ENCODE measurements at regions not wholly inside any gene's neighbourhood (a gene's known extent, or its start where the extent isn't known, plus 50 kb on each side); places are given as distances from the start of the nearest gene placed in this dataset.

- Mint-ChIP-seq H3K4me1 (ENCODE audit: low read depth) (peaks cover 9% of the 10 kb centered on the region), H3K27ac (ENCODE audit: unreplicated experiment) (no peak overlapping the region)
Measured at GRCh38 chr9:653856-654387, 187.6 kb upstream of the DMRT1 start.

GRCh38 chr9:655875-656274 lies 185.6 kb upstream of the DMRT1 start:
- H3K4me1 Mint-ChIP-seq (ENCODE audit: low read depth): peaks cover 5% of the 10 kb centered on the region
- no peaks in the 10 kb centered on the region for H3K36me3 Mint-ChIP-seq (ENCODE audit: low read depth)
- H3K27me3 Mint-ChIP-seq (ENCODE audit: low read depth): no peaks in the 10 kb centered on the region
- no peaks in the 10 kb centered on the region for H3K9me3 Mint-ChIP-seq (ENCODE audit: low read depth)
- DNase-seq (ENCODE audit: low spot score): no peak
- peak overlapping the region; percentile 57 for H3K27ac Mint-ChIP-seq (ENCODE audit: unreplicated experiment)
- no peak overlapping the region for H3K4me3 Mint-ChIP-seq (ENCODE audit: unreplicated experiment)
- TF ChIP-seq, protein P1, sequence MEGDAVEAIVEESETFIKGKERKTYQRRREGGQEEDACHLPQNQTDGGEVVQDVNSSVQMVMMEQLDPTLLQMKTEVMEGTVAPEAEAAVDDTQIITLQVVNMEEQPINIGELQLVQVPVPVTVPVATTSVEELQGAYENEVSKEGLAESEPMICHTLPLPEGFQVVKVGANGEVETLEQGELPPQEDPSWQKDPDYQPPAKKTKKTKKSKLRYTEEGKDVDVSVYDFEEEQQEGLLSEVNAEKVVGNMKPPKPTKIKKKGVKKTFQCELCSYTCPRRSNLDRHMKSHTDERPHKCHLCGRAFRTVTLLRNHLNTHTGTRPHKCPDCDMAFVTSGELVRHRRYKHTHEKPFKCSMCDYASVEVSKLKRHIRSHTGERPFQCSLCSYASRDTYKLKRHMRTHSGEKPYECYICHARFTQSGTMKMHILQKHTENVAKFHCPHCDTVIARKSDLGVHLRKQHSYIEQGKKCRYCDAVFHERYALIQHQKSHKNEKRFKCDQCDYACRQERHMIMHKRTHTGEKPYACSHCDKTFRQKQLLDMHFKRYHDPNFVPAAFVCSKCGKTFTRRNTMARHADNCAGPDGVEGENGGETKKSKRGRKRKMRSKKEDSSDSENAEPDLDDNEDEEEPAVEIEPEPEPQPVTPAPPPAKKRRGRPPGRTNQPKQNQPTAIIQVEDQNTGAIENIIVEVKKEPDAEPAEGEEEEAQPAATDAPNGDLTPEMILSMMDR (IDR thresholded peaks at IDR 0.05): no peak

More at GRCh38 chr9:653856-654387, 187.6 kb upstream of the DMRT1 start:
- TF ChIP-seq, protein P1 (IDR thresholded peaks at IDR 0.05): no peak
- no peaks in the 10 kb centered on the region for H3K27me3 Mint-ChIP-seq (ENCODE audit: low read depth)
- no peak overlapping the region for H3K4me3 Mint-ChIP-seq (ENCODE audit: unreplicated experiment)
- no peak for DNase-seq (ENCODE audit: low spot score)
- no peaks in the 10 kb centered on the region for H3K9me3 Mint-ChIP-seq (ENCODE audit: low read depth)
- no peaks in the 10 kb centered on the region for H3K36me3 Mint-ChIP-seq (ENCODE audit: low read depth)

GRCh38 chr9:656926-657568 lies 184.4 kb upstream of the DMRT1 start:
- no peak for DNase-seq (ENCODE audit: low spot score)
- Mint-ChIP-seq H3K27me3 (ENCODE audit: low read depth) (no peaks in the 10 kb centered on the region), H3K27ac (ENCODE audit: unreplicated experiment) (no peak overlapping the region), H3K9me3 (ENCODE audit: low read depth) (no peaks in the 10 kb centered on the region), H3K4me3 (ENCODE audit: unreplicated experiment) (no peak overlapping the region), H3K36me3 (ENCODE audit: low read depth) (no peaks in the 10 kb centered on the region), H3K4me1 (ENCODE audit: low read depth) (peaks cover 5% of the 10 kb centered on the region)
- TF ChIP-seq, protein P1 (IDR thresholded peaks at IDR 0.05): no peak

GRCh38 chr9:659286-659685 lies 182.2 kb upstream of the DMRT1 start:
- Mint-ChIP-seq H3K9me3 (ENCODE audit: low read depth) (no peaks in the 10 kb centered on the region), H3K27me3 (ENCODE audit: low read depth) (no peaks in the 10 kb centered on the region), H3K4me1 (ENCODE audit: low read depth) (peaks cover 5% of the 10 kb centered on the region), H3K27ac (ENCODE audit: unreplicated experiment) (no peak overlapping the region), H3K4me3 (ENCODE audit: unreplicated experiment) (no peak overlapping the region), H3K36me3 (ENCODE audit: low read depth) (peaks cover 2% of the 10 kb centered on the region)
- TF ChIP-seq, protein P1 (IDR thresholded peaks at IDR 0.05): no peak
- no peak for DNase-seq (ENCODE audit: low spot score)

DNA sequence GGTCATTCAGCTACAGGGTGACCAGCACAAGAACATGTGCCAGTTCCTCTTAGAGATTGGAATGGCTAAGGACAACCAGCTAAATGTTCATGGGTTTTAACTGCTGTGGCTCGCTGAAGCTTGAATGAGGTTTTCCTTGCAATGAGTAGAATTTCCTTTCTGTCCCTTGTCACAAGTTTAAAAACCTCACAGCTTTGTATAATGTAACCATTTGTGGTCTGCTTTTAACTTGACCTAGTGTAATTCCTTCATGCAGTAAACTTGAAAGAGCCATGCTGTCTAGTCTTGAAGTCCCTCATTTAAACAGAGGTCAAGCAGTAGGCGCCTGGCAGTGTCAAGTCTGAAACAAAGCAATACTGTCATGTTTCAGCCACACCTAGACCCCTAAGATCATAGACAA lies 181.3 kb upstream of the DMRT1 start:
- H3K4me1 Mint-ChIP-seq (ENCODE audit: low read depth): peaks cover 5% of the 10 kb centered on the region
- H3K27ac Mint-ChIP-seq (ENCODE audit: unreplicated experiment): no peak overlapping the region
- no peak for DNase-seq (ENCODE audit: low spot score)
- H3K36me3 Mint-ChIP-seq (ENCODE audit: low read depth): peaks cover 2% of the 10 kb centered on the region
- H3K4me3 Mint-ChIP-seq (ENCODE audit: unreplicated experiment): no peak overlapping the region
- no peaks in the 10 kb centered on the region for H3K9me3 Mint-ChIP-seq (ENCODE audit: low read depth)
- TF ChIP-seq, protein P1 (IDR thresholded peaks at IDR 0.05): no peak
- no peaks in the 10 kb centered on the region for H3K27me3 Mint-ChIP-seq (ENCODE audit: low read depth)
